KMS-11 (cell line): ENCODE measurements at regions not wholly inside any gene's neighbourhood (a gene's known extent, or its start where the extent isn't known, plus 50 kb on each side); places are given as distances from the start of the nearest gene placed in this dataset.

Source experiments
- H2AFZ ChIP-seq: fragments of 200-600 bp; sonication (generic); 2 replicates; pipeline ENCODE4 v1.6.1; 2016; ENCODE audit warnings: antibody characterized with exemption, mixed run types, low read depth
- H3K27ac ChIP-seq: fragments of 200-600 bp; sonication (generic); 2 replicates; pipeline ENCODE4 v1.6.1; 2016; ENCODE audit warnings: mild to moderate bottlenecking, mixed run types
- H3K27me3 ChIP-seq: fragments of 200-600 bp; sonication (generic); 2 replicates; pipeline ENCODE4 v1.6.1; 2017; ENCODE audit warnings: mild to moderate bottlenecking, low read depth, mixed run types, moderate library complexity; ENCODE audit not compliant: insufficient read depth
- H3K36me3 ChIP-seq: fragments of 200-600 bp; sonication (generic); 2 replicates; pipeline ENCODE4 v1.6.1; 2017; ENCODE audit warnings: mild to moderate bottlenecking, mixed run types; ENCODE audit not compliant: insufficient read depth
- H3K4me1 ChIP-seq: fragments of 200-600 bp; sonication (generic); 2 replicates; pipeline ENCODE4 v1.6.1; 2016; ENCODE audit warnings: mild to moderate bottlenecking, low read depth, mixed run types; ENCODE audit not compliant: poor library complexity, severe bottlenecking
- H3K4me2 ChIP-seq: fragments of 200-600 bp; sonication (generic); 2 replicates; pipeline ENCODE4 v1.7.0; 2016; ENCODE audit warnings: mild to moderate bottlenecking, mixed run types
- H3K4me3 ChIP-seq: fragments of 200-600 bp; sonication (generic); IDR thresholded peaks from 2 replicates; pipeline ENCODE4 v1.6.1; 2017; ENCODE audit warnings: low read depth, low read length, mixed read lengths; ENCODE audit not compliant: insufficient read depth
- H3K79me2 ChIP-seq: fragments of 200-600 bp; sonication (generic); 2 replicates; pipeline ENCODE4 v1.6.1; 2016; ENCODE audit warnings: low read depth, mixed run types; ENCODE audit not compliant: insufficient read depth
- H3K9ac ChIP-seq: fragments of 200-600 bp; sonication (generic); 2 replicates; pipeline ENCODE4 v1.6.1; 2016; ENCODE audit warnings: mild to moderate bottlenecking, mixed run types
- H4K20me1 ChIP-seq: fragments of 200-600 bp; sonication (generic); 2 replicates; pipeline ENCODE4 v1.6.1; 2016; ENCODE audit warnings: mild to moderate bottlenecking, mixed run types; ENCODE audit not compliant: insufficient read depth
- CTCF ChIP-seq: fragments of 200-600 bp; sonication (generic); conservative IDR thresholded peaks from 2 replicates; pipeline ENCODE4 v1.6.1; 2017; ENCODE audit warnings: low read depth, mild to moderate bottlenecking, antibody characterized with exemption, low read length, moderate library complexity, mixed read lengths

GRCh38 chr20:39395478-39396291 is 433.5 kb downstream of the DHX35 start:
- no peak for TF ChIP-seq CTCF
- H3K9ac ChIP-seq: no peak overlapping the region
- no peak overlapping the region for H3K4me3 ChIP-seq

GRCh38 chr20:39394461-39394860 is 432.3 kb downstream of the DHX35 start:
- Histone ChIP-seq H3K36me3 (no peaks in the 10 kb centered on the region), H2AFZ (no peak overlapping the region), H3K27ac (no peak overlapping the region), H3K79me2 (no peaks in the 10 kb centered on the region), H3K27me3 (no peaks in the 10 kb centered on the region), H3K4me3 (no peak overlapping the region), H4K20me1 (no peaks in the 10 kb centered on the region), H3K4me1 (peaks cover 19% of the 10 kb centered on the region), H3K4me2 (no peak overlapping the region), H3K9ac (no peak overlapping the region)
- no peak for TF ChIP-seq CTCF

More at GRCh38 chr20:39395478-39396291, 433.5 kb downstream of the DHX35 start:
- Histone ChIP-seq H3K4me1 (peaks cover 6% of the 10 kb centered on the region), H3K27me3 (no peaks in the 10 kb centered on the region), H3K79me2 (no peaks in the 10 kb centered on the region), H4K20me1 (no peaks in the 10 kb centered on the region), H3K36me3 (no peaks in the 10 kb centered on the region), H2AFZ (no peak overlapping the region), H3K4me2 (no peak overlapping the region), H3K27ac (no peak overlapping the region)

- no peaks in the 10 kb centered on the region for H3K27me3 ChIP-seq
- H2AFZ ChIP-seq: peak overlapping the region; percentile 55
- no peak for TF ChIP-seq CTCF
- H4K20me1 ChIP-seq: no peaks in the 10 kb centered on the region
- H3K36me3 ChIP-seq: no peaks in the 10 kb centered on the region
- H3K4me3 ChIP-seq: no peak overlapping the region
- no peaks in the 10 kb centered on the region for H3K79me2 ChIP-seq
- H3K27ac ChIP-seq: peak overlapping the region; percentile 21; the same call in 1 of the 2 replicates
- peak overlapping the region; percentile 14; the same call in 1 of the 2 replicates for H3K9ac ChIP-seq
- peaks cover 37% of the 10 kb centered on the region for H3K4me1 ChIP-seq
- peak overlapping the region; percentile 47 for H3K4me2 ChIP-seq
Measured at GRCh38 chr20:39390186-39390585, 428.0 kb downstream of the DHX35 start.

GRCh38 chr20:39381595-39381994 is 419.5 kb downstream of the DHX35 start:
- H3K27ac ChIP-seq: no peak overlapping the region
- no peaks in the 10 kb centered on the region for H3K27me3 ChIP-seq
- H3K4me2 ChIP-seq: no peak overlapping the region
- H4K20me1 ChIP-seq: no peaks in the 10 kb centered on the region
- H3K36me3 ChIP-seq: no peaks in the 10 kb centered on the region
- H3K79me2 ChIP-seq: no peaks in the 10 kb centered on the region
- no peak overlapping the region for H2AFZ ChIP-seq
- H3K4me1 ChIP-seq: no peaks in the 10 kb centered on the region
- TF ChIP-seq CTCF: no peak
- no peak overlapping the region for H3K9ac ChIP-seq
- H3K4me3 ChIP-seq: no peak overlapping the region
